Activated CD4-positive, alpha-beta T cell treated with anti-CD3 and anti-CD28 coated beads, Interleukin-2, amount 50 U/mL, for 48 hours (primary cell): ENCODE measurements at regions not wholly inside any gene's neighbourhood (a gene's known extent, or its start where the extent isn't known, plus 50 kb on each side); places are given as distances from the start of the nearest gene placed in this dataset.
A peak's percentile ranks its signal among the peaks of the same experiment; 100 is the strongest.
"Not testable (repeated sequence)": the region's sequence is repeated elsewhere in the genome, so short reads cannot be mapped to it uniquely, and the experiment has no call there.

ENCODE experiments used
- DNase-seq, 2 experiments: peaks; one replicate each; pipeline ENCODE4 v3.0.0-alpha.2; 2020

GRCh38 chr6:92708270-92708669 lies 711.1 kb downstream of the EPHA7 start:
- DNase-seq, result no peak

- DNase-seq, result no peak
Measured at GRCh38 chr6:92706976-92707375, 712.4 kb downstream of the EPHA7 start.

GRCh38 chr6:92701425-92702096 lies 717.8 kb downstream of the EPHA7 start:
- DNase-seq, result no peak

DNA sequence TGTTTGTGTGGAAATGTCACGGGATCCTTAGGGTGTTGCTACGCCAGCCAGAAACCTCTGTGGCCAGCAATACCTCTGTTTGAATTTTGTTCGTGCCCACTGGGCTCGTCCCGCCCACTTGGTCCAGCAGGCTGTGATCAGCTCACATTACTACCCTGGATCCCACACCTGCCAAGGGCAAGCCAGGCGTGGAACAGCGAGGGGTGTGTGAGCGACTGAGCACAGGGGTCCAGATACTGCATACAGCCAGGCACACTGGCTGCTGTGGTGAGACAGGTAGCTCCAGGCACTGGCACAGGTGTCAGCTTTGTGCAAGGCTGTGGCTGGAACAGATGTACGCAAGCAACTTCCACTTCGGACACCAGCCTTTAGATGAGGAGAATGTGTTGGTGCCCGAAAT lies 718.9 kb downstream of the EPHA7 start:
- DNase-seq, result no peak

- DNase-seq, result no peak
Measured at GRCh38 chr6:92690997-92691599, 728.3 kb downstream of the EPHA7 start.

DNA sequence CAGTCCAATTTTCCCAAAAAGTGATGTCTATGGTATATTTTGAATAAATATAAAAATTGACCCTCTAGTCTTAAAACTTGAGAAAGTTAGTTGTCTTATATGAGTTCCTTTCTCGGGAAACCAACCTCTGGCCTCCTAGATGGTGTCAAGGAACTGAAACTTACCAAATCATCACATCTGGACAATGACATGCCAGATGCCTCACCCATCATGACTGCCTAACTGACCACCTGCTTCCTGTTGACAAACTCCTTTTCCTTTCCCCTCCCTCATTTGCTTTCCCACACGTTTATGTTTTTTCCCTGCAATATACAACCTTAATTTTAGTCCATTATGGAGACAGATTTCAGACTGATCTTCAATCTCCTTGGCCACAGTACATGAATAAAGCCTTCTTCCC lies 731.0 kb downstream of the EPHA7 start:
- no peak for DNase-seq

DNA sequence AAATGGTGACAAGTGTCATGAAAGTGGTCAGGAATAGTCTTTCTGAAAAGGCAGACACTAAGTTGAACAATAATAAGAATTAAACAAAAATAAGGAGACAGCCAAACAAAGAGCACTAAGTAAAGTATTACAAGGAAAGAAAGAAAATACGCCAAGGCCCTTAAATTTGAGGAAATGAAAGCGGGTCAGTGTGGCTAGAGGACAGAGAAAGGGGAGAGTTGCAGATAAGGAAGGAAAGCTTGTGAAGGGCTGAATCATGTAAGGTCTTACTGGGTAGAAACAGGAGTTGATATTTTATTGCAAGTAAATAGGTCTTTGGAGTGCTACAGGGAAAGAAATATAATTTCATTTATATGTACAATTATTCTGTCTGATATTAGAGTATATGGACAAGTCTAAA lies 732.1 kb downstream of the EPHA7 start:
- DNase-seq, result no peak

- DNase-seq, result no peak
Measured at GRCh38 chr6:92684386-92684785, 735.0 kb downstream of the EPHA7 start.

DNA sequence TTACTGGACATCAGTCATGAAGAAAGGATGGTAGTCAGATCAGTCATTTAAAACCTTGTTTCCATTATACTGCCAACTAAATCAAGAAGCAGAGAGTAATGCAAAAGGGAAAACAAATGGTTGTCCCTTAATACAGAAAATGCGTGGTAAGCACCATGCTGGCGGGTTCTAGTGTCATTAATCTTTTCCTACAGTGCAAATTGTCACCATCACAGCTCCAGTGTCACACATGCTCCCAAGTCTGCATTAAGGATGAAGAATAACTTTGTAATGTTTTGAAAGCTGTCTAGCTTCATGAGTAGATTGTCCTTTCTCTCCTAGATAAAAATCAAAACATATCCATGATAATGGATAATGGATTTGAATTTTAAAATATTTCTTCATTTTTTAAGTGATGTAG lies 735.6 kb downstream of the EPHA7 start:
- no peak for DNase-seq

DNA sequence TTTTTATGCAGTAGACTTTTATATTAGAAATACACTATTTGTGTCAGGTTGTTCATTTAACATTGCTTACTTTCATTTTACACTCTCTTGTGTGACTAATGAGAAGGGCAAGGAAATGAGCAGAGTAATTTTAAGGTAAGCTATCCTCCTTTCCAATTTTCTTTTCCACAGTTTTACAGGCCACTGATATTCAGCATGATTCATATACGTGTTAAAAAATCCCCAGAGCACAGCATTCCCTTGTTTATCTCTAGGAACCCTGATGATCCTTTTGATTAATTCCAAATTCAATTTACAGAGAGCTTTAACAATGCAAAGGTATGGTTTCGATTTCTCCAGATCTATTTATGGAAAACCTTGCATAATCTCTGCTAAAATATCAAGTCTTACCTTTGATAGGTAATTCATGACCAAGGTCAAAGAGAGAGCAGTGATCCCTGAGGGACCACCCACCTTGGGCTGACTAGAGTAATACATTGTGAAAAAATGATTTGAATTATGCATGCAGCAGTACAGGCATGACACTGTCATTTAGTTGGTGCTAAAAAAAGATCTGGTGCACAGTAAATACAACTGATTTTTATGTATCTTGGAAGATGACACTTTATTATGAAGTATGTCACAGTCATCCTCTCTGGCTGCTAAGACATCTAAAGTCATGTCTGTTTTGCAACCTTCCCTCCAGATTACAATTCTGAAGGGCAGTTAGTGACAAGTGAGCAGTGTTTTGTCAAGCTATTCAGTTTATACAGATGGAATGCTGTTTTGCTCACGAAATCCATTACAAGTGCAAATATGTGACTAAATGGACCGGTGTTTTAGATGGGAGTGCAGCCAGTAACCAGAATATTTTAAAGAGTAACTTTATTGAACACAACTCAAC lies 736.6 kb downstream of the EPHA7 start:
- DNase-seq, result no peak

GRCh38 chr6:92681401-92681800 lies 738.0 kb downstream of the EPHA7 start:
- no peak for DNase-seq

DNA sequence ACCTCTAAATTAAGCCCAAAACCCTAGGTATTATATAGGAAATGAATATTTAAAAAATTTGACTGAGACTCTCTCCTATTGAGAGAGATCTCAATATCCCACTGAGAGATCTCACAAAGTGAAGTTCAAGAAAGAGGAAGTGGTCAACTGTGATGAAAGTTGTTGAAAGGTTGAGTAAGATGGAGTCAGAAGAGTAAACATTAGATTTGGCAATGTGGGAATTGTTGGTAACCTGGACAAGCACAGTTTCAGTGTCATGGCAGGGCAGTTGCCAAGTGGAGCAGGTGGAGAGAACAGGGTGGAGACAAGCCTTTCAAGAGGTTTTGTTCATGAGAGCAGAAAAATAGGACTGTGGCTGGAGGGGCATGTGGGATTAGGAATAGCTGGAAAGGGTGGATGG lies 747.9 kb downstream of the EPHA7 start:
- DNase-seq, result not testable (repeated sequence)

GRCh38 chr6:92667843-92668242 lies 751.5 kb downstream of the EPHA7 start:
- no peak for DNase-seq

DNA sequence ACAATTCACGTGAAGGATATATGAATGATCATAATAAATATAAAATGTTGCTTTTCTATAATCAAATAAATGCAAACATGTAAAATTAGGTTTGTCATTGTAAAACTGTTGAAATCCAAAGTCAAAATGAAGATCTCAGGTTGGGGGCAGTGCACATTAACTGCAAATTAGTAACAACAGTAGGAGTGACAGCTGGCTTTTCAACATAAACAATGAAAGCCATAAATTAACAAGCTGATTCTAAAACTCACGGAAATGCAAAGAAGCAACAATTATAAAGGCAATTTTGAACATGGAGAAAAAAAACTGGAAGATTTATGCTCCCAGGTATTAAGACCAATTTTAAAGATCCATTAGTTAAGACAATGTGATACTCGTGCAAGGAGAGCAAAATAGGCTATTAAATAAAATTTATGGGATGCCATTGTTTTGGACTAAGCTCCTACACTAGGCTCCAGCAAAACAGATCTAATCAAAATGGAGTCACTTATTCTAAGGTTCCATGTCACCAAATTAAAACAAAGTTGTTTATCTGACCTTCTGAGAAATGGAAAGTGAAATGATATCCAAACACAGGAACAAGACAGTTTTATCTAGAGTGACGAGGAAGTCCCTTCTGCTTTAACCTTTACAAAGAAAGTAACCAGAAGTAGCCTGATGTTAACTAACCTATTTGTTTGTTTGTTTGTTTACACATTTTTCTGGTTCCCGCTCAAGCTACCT lies 770.8 kb downstream of the EPHA7 start:
- DNase-seq, result no peak

- no peak for DNase-seq
Measured at GRCh38 chr6:92647630-92648029, 771.7 kb downstream of the EPHA7 start.

GRCh38 chr6:92644104-92644791 lies 775.1 kb downstream of the EPHA7 start:
- peak; percentile 26 to 28 for DNase-seq

GRCh38 chr6:92635553-92636153 lies 783.7 kb downstream of the EPHA7 start:
- no peak for DNase-seq

DNA sequence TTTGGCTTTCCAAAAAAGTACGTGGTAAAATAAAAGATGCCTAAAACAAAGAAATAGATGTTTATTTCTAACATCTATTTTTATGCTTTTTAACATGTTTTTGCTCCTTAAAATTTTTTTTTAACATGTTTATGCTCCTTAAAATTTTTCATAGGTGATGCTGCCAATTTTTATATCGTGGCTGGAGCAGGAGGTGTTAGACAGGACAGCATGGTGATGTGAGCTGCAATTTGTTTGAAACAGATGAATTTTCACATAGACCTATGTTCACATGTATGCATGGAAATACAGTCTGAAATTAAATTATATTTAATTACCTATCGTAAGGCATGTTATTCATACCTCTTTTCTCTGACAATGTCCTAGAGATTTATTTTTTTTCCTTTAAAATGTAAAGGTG lies 784.8 kb downstream of the EPHA7 start:
- DNase-seq, result no peak

DNA sequence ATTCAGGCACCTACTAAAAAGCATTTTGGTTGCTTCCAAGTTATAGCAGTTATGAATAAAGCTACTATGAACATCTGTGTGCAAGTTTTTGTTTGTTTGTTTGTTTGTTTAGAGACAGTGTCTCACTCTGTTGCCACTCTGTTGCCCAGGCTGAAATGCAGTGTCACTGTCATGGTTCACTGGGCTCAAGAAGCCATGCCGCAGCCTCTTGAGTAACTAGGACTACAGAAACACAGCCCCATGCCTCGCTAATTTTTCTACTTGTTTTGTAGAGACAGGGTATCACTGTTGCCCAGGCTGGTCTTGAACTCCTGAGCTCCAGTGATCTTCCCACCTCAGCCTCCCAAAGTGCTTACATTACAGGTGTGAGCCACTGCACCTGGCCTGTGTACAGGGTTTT lies 795.9 kb downstream of the EPHA7 start:
- DNase-seq, result no peak

- DNase-seq, result no peak
Measured at GRCh38 chr6:92617721-92618120, 801.6 kb downstream of the EPHA7 start.

DNA sequence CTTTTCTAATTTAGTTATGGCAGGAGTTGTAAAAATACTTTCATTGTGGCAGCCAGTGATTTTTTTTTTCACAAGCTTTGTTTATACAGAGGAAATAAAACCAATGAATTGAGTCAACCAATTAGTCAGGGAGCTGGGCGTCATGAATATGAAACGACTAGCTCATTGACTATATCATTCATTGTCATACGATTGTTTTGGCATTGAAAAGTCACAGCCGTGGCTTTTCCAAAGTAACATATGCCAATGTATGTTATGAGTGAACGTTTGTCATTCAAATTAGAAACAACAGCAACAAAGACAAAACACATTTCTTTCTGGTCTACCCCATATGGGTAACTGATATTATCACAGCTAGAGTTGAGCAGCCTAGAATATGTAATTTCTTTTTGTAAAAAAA lies 810.6 kb downstream of the EPHA7 start:
- no peak for DNase-seq

DNA sequence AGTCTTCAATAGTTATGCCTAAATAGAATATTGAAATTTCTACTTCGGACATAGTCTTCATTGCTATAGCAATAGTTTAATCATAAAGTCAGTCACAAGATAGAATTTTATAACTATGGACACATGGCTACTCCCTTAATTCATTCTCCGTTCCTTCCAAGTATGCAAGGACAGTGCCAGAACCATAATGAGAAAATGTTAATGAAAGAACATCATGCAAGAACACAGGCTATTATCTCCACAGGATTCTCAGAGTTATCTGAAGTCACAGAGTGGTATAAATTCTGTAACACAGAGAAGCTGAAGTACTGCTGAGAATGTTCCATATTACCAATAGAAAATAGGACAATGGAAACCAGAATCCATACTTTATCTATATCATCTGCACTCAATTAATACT lies 826.2 kb downstream of the EPHA7 start:
- no peak for DNase-seq
